ENCODE measurements at regions not wholly inside any gene's neighbourhood (a gene's known extent, or its start where the extent isn't known, plus 50 kb on each side); places are given as distances from the start of the nearest gene placed in this dataset.

GRCh38 chr10:61068471-61068870 is 124.5 kb upstream of the RHOBTB1 start:
- Histone ChIP-seq H3K4me1 (ENCODE audit: control insufficient read depth, insufficient read depth, low read length) (no peaks in the 10 kb centered on the region), H3K27me3 (ENCODE audit: control insufficient read depth in 1 of 2, insufficient read depth in 2 of 2, low read length in 2 of 2) (no peaks in the 10 kb centered on the region), H3K4me3 (ENCODE audit: low read length in 2 of 2) (no peak overlapping the region), H3K9me3 (ENCODE audit: control insufficient read depth in 2 of 2, low read length in 2 of 2) (no peaks in the 10 kb centered on the region), H3K36me3 (ENCODE audit: control insufficient read depth in 2 of 2, insufficient read depth in 2 of 2, low read length in 2 of 2) (no peaks in the 10 kb centered on the region), H3K9ac (ENCODE audit: low read length in 2 of 2) (no peak overlapping the region), H3K27ac (ENCODE audit: low read length) (no peak overlapping the region)

GRCh38 chr10:61067671-61068336 is 123.8 kb upstream of the RHOBTB1 start:
- Histone ChIP-seq H3K9ac (ENCODE audit: low read length in 2 of 2) (no peak overlapping the region), H3K9me3 (ENCODE audit: control insufficient read depth in 2 of 2, low read length in 2 of 2) (no peaks in the 10 kb centered on the region), H3K4me3 (ENCODE audit: low read length in 2 of 2) (no peak overlapping the region), H3K4me1 (ENCODE audit: control insufficient read depth, insufficient read depth, low read length) (no peaks in the 10 kb centered on the region), H3K36me3 (ENCODE audit: control insufficient read depth in 2 of 2, insufficient read depth in 2 of 2, low read length in 2 of 2) (no peaks in the 10 kb centered on the region), H3K27me3 (ENCODE audit: control insufficient read depth in 1 of 2, insufficient read depth in 2 of 2, low read length in 2 of 2) (no peaks in the 10 kb centered on the region), H3K27ac (ENCODE audit: low read length) (no peak overlapping the region)

GRCh38 chr10:61066661-61067344 is 122.8 kb upstream of the RHOBTB1 start:
- no peaks in the 10 kb centered on the region for H3K4me1 ChIP-seq (ENCODE audit: control insufficient read depth, insufficient read depth, low read length)
- H3K36me3 ChIP-seq (ENCODE audit: control insufficient read depth in 2 of 2, insufficient read depth in 2 of 2, low read length in 2 of 2): no peaks in the 10 kb centered on the region
- H3K27ac ChIP-seq (ENCODE audit: low read length): no peak overlapping the region
- no peaks in the 10 kb centered on the region for H3K9me3 ChIP-seq (ENCODE audit: control insufficient read depth in 2 of 2, low read length in 2 of 2)
- H3K4me3 ChIP-seq (ENCODE audit: low read length in 2 of 2): no peak overlapping the region
- H3K27me3 ChIP-seq (ENCODE audit: control insufficient read depth in 1 of 2, insufficient read depth in 2 of 2, low read length in 2 of 2): no peaks in the 10 kb centered on the region
- H3K9ac ChIP-seq (ENCODE audit: low read length in 2 of 2): no peak overlapping the region

GRCh38 chr10:61065051-61065450 is 121.1 kb upstream of the RHOBTB1 start:
- Histone ChIP-seq H3K4me1 (ENCODE audit: control insufficient read depth, insufficient read depth, low read length) (no peaks in the 10 kb centered on the region), H3K9ac (ENCODE audit: low read length in 2 of 2) (no peak overlapping the region), H3K9me3 (ENCODE audit: control insufficient read depth in 2 of 2, low read length in 2 of 2) (no peaks in the 10 kb centered on the region), H3K27ac (ENCODE audit: low read length) (no peak overlapping the region), H3K4me3 (ENCODE audit: low read length in 2 of 2) (no peak overlapping the region), H3K36me3 (ENCODE audit: control insufficient read depth in 2 of 2, insufficient read depth in 2 of 2, low read length in 2 of 2) (no peaks in the 10 kb centered on the region), H3K27me3 (ENCODE audit: control insufficient read depth in 1 of 2, insufficient read depth in 2 of 2, low read length in 2 of 2) (no peaks in the 10 kb centered on the region)

- Histone ChIP-seq H3K4me1 (ENCODE audit: control insufficient read depth, insufficient read depth, low read length) (no peaks in the 10 kb centered on the region), H3K9ac (ENCODE audit: low read length in 2 of 2) (no peak overlapping the region), H3K27ac (ENCODE audit: low read length) (no peak overlapping the region), H3K9me3 (ENCODE audit: control insufficient read depth in 2 of 2, low read length in 2 of 2) (no peaks in the 10 kb centered on the region), H3K27me3 (ENCODE audit: control insufficient read depth in 1 of 2, insufficient read depth in 2 of 2, low read length in 2 of 2) (no peaks in the 10 kb centered on the region), H3K4me3 (ENCODE audit: low read length in 2 of 2) (no peak overlapping the region), H3K36me3 (ENCODE audit: control insufficient read depth in 2 of 2, insufficient read depth in 2 of 2, low read length in 2 of 2) (no peaks in the 10 kb centered on the region)
Observed at GRCh38 chr10:61064356-61064755, 120.4 kb upstream of the RHOBTB1 start.

- H3K9ac ChIP-seq (ENCODE audit: low read length in 2 of 2): no peak overlapping the region
- no peaks in the 10 kb centered on the region for H3K36me3 ChIP-seq (ENCODE audit: control insufficient read depth in 2 of 2, insufficient read depth in 2 of 2, low read length in 2 of 2)
- no peaks in the 10 kb centered on the region for H3K4me1 ChIP-seq (ENCODE audit: control insufficient read depth, insufficient read depth, low read length)
- no peak overlapping the region for H3K27ac ChIP-seq (ENCODE audit: low read length)
- H3K4me3 ChIP-seq (ENCODE audit: low read length in 2 of 2): no peak overlapping the region
- no peaks in the 10 kb centered on the region for H3K27me3 ChIP-seq (ENCODE audit: control insufficient read depth in 1 of 2, insufficient read depth in 2 of 2, low read length in 2 of 2)
- no peaks in the 10 kb centered on the region for H3K9me3 ChIP-seq (ENCODE audit: control insufficient read depth in 2 of 2, low read length in 2 of 2)
Observed at GRCh38 chr10:61063901-61064300, 119.9 kb upstream of the RHOBTB1 start.

GRCh38 chr10:61063034-61063433 is 119.0 kb upstream of the RHOBTB1 start:
- H3K27ac ChIP-seq (ENCODE audit: low read length): no peak overlapping the region
- no peaks in the 10 kb centered on the region for H3K9me3 ChIP-seq (ENCODE audit: control insufficient read depth in 2 of 2, low read length in 2 of 2)
- H3K9ac ChIP-seq (ENCODE audit: low read length in 2 of 2): no peak overlapping the region
- no peaks in the 10 kb centered on the region for H3K36me3 ChIP-seq (ENCODE audit: control insufficient read depth in 2 of 2, insufficient read depth in 2 of 2, low read length in 2 of 2)
- H3K4me1 ChIP-seq (ENCODE audit: control insufficient read depth, insufficient read depth, low read length): no peaks in the 10 kb centered on the region
- no peak overlapping the region for H3K4me3 ChIP-seq (ENCODE audit: low read length in 2 of 2)
- no peaks in the 10 kb centered on the region for H3K27me3 ChIP-seq (ENCODE audit: control insufficient read depth in 1 of 2, insufficient read depth in 2 of 2, low read length in 2 of 2)

- Histone ChIP-seq H3K4me1 (ENCODE audit: control insufficient read depth, insufficient read depth, low read length) (no peaks in the 10 kb centered on the region), H3K9me3 (ENCODE audit: control insufficient read depth in 2 of 2, low read length in 2 of 2) (no peaks in the 10 kb centered on the region), H3K4me3 (ENCODE audit: low read length in 2 of 2) (no peak overlapping the region), H3K27ac (ENCODE audit: low read length) (no peak overlapping the region), H3K9ac (ENCODE audit: low read length in 2 of 2) (no peak overlapping the region), H3K36me3 (ENCODE audit: control insufficient read depth in 2 of 2, insufficient read depth in 2 of 2, low read length in 2 of 2) (no peaks in the 10 kb centered on the region), H3K27me3 (ENCODE audit: control insufficient read depth in 1 of 2, insufficient read depth in 2 of 2, low read length in 2 of 2) (no peaks in the 10 kb centered on the region)
Observed at GRCh38 chr10:61061923-61062504, 118.0 kb upstream of the RHOBTB1 start.

GRCh38 chr10:61059636-61060035 is 115.7 kb upstream of the RHOBTB1 start:
- no peak overlapping the region for H3K9ac ChIP-seq (ENCODE audit: low read length in 2 of 2)
- no peak overlapping the region for H3K27ac ChIP-seq (ENCODE audit: low read length)
- no peaks in the 10 kb centered on the region for H3K27me3 ChIP-seq (ENCODE audit: control insufficient read depth in 1 of 2, insufficient read depth in 2 of 2, low read length in 2 of 2)
- H3K4me1 ChIP-seq (ENCODE audit: control insufficient read depth, insufficient read depth, low read length): no peaks in the 10 kb centered on the region
- no peaks in the 10 kb centered on the region for H3K36me3 ChIP-seq (ENCODE audit: control insufficient read depth in 2 of 2, insufficient read depth in 2 of 2, low read length in 2 of 2)
- H3K4me3 ChIP-seq (ENCODE audit: low read length in 2 of 2): no peak overlapping the region
- H3K9me3 ChIP-seq (ENCODE audit: control insufficient read depth in 2 of 2, low read length in 2 of 2): no peaks in the 10 kb centered on the region

- Histone ChIP-seq H3K9me3 (ENCODE audit: control insufficient read depth in 2 of 2, low read length in 2 of 2) (no peaks in the 10 kb centered on the region), H3K9ac (ENCODE audit: low read length in 2 of 2) (no peak overlapping the region), H3K4me3 (ENCODE audit: low read length in 2 of 2) (no peak overlapping the region), H3K27ac (ENCODE audit: low read length) (no peak overlapping the region), H3K4me1 (ENCODE audit: control insufficient read depth, insufficient read depth, low read length) (no peaks in the 10 kb centered on the region), H3K36me3 (ENCODE audit: control insufficient read depth in 2 of 2, insufficient read depth in 2 of 2, low read length in 2 of 2) (no peaks in the 10 kb centered on the region), H3K27me3 (ENCODE audit: control insufficient read depth in 1 of 2, insufficient read depth in 2 of 2, low read length in 2 of 2) (no peaks in the 10 kb centered on the region)
Observed at GRCh38 chr10:61052469-61053205, 108.7 kb upstream of the RHOBTB1 start.

Measured in stomach smooth muscle (tissue), 2 donors.